ENCODE measurements at regions not wholly inside any gene's neighbourhood (a gene's known extent, or its start where the extent isn't known, plus 50 kb on each side); places are given as distances from the start of the nearest gene placed in this dataset.

DNA sequence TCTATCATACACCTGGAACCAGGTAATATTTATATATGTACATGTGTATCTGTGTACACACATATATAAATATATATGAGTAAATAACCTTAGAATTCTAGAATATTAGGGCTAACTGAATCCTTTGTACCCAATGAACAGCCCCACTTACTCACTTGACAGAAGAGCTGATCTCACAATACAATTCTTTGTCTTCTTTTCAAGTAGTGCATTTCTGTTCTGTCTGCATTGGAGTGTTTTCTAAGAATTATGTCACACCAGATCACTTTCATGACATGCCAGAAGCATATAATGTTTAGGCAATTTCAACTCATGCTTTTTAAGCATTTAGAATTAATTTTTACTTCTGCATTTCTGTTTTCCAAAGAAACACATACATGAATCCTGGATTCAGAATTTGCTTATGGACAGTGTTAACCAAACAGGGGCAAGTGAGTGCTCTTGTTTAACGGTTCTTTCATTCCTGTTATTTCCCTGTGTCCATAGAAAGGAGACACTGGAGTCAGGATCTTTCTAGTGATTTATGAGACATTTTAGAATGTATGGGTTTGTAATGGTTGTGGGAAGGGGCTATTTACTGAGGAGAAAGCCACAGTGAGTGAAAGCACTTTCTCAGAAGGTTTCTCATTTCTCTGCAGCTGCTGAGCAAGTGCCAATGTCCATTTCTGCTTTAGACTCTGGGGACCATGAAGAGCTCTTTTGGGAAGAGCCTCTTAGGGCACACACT, 123.2 kb downstream of the RMI1 start:
- Mint-ChIP-seq H3K9me3 (no peaks in the 10 kb centered on the region), H3K27ac (no peak overlapping the region), H3K4me1 (peaks cover 14% of the 10 kb centered on the region), H3K4me3 (no peak overlapping the region), H3K36me3 (ENCODE audit: low read depth) (no peaks in the 10 kb centered on the region), H3K27me3 (peaks cover 34% of the 10 kb centered on the region)
- no peak for DNase-seq
- intact Hi-C loops (cut with micrococcal nuclease) = no loop called here

DNA sequence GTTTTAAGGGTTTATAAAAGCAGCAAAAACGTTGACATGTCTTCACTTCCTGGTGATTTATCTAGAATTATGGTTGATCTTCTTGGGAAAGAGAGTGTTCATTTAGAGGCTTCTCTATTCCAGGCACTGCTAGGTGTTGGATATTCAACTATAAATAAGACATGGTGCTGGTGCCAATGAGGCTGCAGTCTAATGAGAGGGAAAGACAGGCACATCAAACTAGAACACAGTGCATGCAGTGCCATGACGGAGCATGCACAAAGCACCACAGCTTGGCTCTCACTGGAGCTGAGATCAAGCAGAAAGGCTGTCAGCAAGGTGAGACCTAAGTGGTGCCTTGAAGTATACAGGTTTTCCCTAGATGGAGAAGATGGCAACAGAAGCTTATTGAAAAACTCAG, 126.5 kb downstream of the RMI1 start:
- intact Hi-C loops (cut with micrococcal nuclease) = no loop called here
- no peaks in the 10 kb centered on the region for H3K9me3 Mint-ChIP-seq
- H3K36me3 Mint-ChIP-seq (ENCODE audit: low read depth) = no peaks in the 10 kb centered on the region
- H3K4me3 Mint-ChIP-seq = no peak overlapping the region
- H3K27me3 Mint-ChIP-seq = peaks cover 28% of the 10 kb centered on the region
- peaks cover 14% of the 10 kb centered on the region for H3K4me1 Mint-ChIP-seq
- no peak for DNase-seq
- no peak overlapping the region for H3K27ac Mint-ChIP-seq

DNA sequence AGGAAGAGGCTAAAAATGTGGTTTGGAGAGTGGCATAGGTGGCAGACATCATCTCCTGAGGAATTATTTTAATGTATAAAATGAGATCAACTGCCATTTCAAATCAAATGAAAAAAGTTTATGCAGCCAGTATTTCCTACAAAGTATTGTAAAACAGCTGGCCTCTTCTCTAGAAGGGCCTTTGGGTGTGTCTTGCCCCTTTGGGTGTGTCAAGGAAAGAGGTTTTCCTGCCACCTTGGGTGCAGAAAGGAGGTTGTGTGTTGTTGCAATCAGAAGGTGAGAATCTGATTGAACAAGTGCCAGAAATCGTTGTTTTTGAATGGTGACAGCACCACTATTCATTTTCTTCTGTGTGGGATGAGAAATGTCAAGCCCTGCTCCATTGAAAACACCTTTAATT, 127.4 kb downstream of the RMI1 start:
- peaks cover 4% of the 10 kb centered on the region for H3K9me3 Mint-ChIP-seq
- peaks cover 25% of the 10 kb centered on the region for H3K27me3 Mint-ChIP-seq
- H3K36me3 Mint-ChIP-seq (ENCODE audit: low read depth) = no peaks in the 10 kb centered on the region
- DNase-seq = no peak
- peaks cover 14% of the 10 kb centered on the region for H3K4me1 Mint-ChIP-seq
- no peak overlapping the region for H3K27ac Mint-ChIP-seq
- intact Hi-C loops (cut with micrococcal nuclease) = no loop called here
- H3K4me3 Mint-ChIP-seq = no peak overlapping the region

DNA sequence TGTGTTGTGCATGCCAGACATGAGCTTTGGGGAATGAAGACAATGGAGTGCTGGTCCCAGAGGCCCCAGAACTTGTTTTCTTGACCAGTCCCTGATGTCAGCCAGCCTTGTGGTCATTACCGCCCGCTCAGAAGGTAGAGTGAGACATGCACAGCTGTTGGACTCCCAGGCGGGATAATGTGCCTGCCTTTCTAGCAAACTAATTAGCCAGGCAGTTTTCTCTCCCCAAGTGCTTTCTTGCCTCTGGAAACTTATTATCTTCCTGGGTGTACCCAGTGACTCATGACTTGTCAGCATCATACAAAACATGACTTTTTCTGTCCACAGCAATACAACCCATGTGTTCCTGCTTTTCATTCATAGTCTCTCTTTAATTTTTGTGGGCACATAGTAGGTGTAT, 131.1 kb downstream of the RMI1 start:
- no peak for DNase-seq
- H3K27me3 Mint-ChIP-seq = peaks cover 39% of the 10 kb centered on the region
- H3K9me3 Mint-ChIP-seq = peaks cover 12% of the 10 kb centered on the region
- H3K4me3 Mint-ChIP-seq = no peak overlapping the region
- H3K27ac Mint-ChIP-seq = no peak overlapping the region
- H3K36me3 Mint-ChIP-seq (ENCODE audit: low read depth) = no peaks in the 10 kb centered on the region
- H3K4me1 Mint-ChIP-seq = peaks cover 14% of the 10 kb centered on the region
- intact Hi-C loops (cut with micrococcal nuclease) = no loop called here

DNA sequence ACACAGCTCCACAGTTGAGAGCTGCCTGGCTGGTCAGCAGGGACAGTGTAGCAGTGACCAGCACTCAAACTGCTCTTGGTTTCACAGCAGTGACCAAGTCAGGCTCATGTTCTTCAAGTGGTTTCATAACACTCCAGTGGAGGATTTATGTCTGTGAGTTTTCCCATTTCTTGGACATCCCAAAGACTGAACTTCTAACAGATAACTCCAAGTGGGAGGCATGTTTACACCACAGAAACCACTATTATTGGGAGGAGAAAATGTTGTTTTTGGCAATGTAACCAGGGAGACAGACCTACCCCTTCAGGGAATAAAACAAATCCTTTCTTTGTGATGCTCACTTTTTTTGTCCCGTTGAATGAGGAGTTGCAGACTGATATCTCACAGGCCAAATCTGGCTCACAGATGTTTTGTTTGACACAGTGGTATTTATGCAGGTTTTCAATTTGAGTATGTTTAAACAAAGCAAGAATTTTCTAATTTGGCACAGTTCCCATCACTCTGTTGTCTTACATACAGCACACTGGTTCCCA, 141.5 kb downstream of the RMI1 start:
- peaks cover 17% of the 10 kb centered on the region for H3K27me3 Mint-ChIP-seq
- DNase-seq = peak; percentile 27
- no peak overlapping the region for H3K27ac Mint-ChIP-seq
- intact Hi-C loops (cut with micrococcal nuclease) = no loop called here
- H3K4me1 Mint-ChIP-seq = no peaks in the 10 kb centered on the region
- peaks cover 6% of the 10 kb centered on the region for H3K9me3 Mint-ChIP-seq
- no peaks in the 10 kb centered on the region for H3K36me3 Mint-ChIP-seq (ENCODE audit: low read depth)
- no peak overlapping the region for H3K4me3 Mint-ChIP-seq

DNA sequence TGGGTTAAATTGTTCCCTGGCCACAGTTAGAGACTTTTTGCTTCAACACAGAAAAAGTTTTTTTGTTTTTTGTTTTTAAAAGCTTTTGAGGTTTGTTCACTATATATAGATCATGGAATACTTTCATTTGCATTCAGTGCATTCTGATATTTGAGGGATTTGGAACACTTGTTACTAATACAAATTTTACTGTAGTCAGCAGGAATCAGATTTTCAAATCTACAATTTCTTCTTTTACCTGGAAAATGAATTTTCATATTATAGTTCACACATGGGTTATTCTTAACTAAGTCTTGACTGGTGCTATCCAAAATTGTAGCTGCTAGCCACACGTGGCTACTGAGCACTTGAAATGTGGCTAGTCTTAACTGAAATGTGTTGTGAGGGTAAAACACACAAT, 142.0 kb downstream of the RMI1 start:
- Mint-ChIP-seq H3K27ac (no peak overlapping the region), H3K9me3 (peaks cover 1% of the 10 kb centered on the region), H3K27me3 (peaks cover 12% of the 10 kb centered on the region), H3K4me3 (no peak overlapping the region), H3K4me1 (no peaks in the 10 kb centered on the region), H3K36me3 (ENCODE audit: low read depth) (no peaks in the 10 kb centered on the region)
- intact Hi-C loops (cut with micrococcal nuclease) = no loop called here
- no peak for DNase-seq

DNA sequence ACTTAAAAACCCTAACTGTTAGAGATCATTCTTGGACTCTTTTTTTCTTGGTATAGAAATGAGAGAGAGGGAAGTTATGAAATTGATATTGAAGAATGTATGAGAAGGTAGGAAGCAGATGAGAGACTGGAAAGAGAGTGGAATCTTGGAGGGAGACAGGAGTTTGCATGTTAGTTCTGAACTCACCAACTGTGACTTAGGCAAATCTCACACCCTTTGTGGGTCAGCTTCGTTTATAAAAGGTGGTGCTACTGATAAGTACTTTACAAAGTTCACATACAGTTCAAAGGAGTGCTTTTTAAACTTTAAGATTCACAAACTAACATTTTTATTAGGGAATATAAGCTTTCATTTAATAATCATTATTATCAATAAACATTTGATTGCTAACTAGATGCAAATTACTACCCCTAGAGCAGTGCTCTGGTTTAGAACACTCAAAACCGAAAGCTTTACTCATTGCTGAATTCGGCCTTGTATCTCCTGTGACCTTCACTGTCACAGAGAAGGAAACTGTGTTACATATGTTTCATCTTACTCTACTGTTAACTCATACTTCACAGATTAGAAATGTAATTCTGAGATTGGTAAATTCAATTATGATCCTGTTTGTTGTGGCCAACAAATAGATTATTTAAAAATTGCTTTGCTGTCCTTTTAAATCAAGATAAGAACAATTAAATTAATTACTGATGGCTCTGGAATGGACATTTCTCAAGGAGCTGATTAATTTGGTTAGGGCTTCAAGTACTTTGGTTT, 143.2 kb downstream of the RMI1 start:
- no peaks in the 10 kb centered on the region for H3K4me1 Mint-ChIP-seq
- H3K4me3 Mint-ChIP-seq = no peak overlapping the region
- intact Hi-C loops (cut with micrococcal nuclease) = no loop called here
- no peak overlapping the region for H3K27ac Mint-ChIP-seq
- peaks cover 13% of the 10 kb centered on the region for H3K27me3 Mint-ChIP-seq
- DNase-seq = no peak
- no peaks in the 10 kb centered on the region for H3K9me3 Mint-ChIP-seq
- no peaks in the 10 kb centered on the region for H3K36me3 Mint-ChIP-seq (ENCODE audit: low read depth)

DNA sequence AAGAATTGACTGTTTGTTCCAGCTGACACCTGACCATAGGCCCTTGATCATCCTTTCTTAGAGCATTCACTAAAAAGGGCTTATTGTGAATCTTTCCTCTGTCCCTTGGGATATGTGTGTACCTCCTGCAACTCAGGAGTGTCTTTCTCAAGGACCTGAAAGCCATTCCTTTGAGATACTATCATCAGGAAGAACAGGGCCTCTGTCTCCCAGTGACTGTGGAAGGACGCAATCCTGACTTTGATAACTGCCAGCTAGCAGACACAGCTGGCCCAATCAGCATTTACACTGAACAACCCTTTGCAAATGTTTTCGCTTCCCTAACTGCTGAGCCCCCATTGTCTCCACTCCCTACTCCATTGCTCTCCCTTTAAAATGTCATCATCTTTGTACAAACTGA, 144.4 kb downstream of the RMI1 start:
- Mint-ChIP-seq H3K4me1 (no peaks in the 10 kb centered on the region), H3K36me3 (ENCODE audit: low read depth) (no peaks in the 10 kb centered on the region), H3K9me3 (no peaks in the 10 kb centered on the region), H3K27me3 (peaks cover 10% of the 10 kb centered on the region), H3K27ac (no peak overlapping the region), H3K4me3 (no peak overlapping the region)
- intact Hi-C loops (cut with micrococcal nuclease) = no loop called here
- no peak for DNase-seq

DNA sequence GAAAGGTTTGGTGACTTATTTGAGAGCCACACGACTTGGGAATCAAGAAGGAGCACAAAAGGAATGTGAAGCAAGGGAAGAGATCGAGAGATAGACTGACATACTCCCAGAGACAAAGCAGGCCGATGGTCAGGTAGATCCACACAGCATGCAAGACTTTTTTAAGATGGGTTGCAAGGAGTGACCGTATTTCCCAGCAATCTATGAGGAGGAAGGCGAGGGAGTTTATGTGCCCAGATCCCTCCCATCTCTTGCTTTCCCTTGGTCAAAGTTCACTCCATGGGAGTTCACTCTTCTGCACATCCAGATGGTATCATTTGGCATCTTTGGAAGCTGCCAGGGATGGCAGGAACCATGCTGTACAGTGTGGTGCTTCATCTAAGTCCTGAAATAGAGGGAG, 148.9 kb downstream of the RMI1 start:
- H3K27me3 Mint-ChIP-seq = peaks cover 14% of the 10 kb centered on the region
- intact Hi-C loops (cut with micrococcal nuclease) = no loop called here
- no peaks in the 10 kb centered on the region for H3K4me1 Mint-ChIP-seq
- no peak overlapping the region for H3K4me3 Mint-ChIP-seq
- no peak overlapping the region for H3K27ac Mint-ChIP-seq
- H3K9me3 Mint-ChIP-seq = no peaks in the 10 kb centered on the region
- no peak for DNase-seq
- H3K36me3 Mint-ChIP-seq (ENCODE audit: low read depth) = no peaks in the 10 kb centered on the region

DNA sequence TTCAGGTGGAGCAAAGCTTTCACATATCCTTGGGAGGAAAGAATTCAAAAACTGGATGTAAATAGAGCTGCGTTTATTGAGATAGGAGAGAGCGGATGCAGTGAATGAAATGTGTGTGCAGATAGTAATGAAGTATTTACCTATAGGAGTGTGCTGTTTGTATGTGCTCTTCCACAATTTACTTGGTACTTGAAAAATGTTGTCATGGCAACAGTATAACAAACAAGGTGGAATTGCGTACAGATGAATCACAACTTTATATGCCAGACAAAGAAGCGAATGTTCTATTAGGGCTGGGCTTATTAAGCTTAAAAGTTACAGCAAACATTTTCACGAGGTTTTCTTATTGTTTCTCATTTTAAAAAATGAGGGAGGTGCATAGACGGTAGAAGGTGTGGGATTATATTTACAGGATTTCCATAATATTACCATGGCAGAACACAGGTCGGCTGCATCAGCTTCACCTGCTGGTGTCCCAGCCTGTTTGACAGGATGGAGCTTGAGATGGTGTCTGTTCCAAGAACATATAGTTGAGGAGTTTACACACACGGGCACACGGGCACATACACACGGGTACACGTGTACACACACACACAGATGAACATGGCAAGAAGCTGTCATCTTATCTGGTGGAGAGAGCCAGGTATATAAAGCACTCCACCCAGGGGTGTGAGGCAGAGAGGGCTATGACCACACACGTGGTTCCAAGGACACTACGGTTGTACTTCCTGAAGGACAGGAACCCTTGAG, 155.7 kb downstream of the RMI1 start:
- Mint-ChIP-seq H3K4me1 (peaks cover 7% of the 10 kb centered on the region), H3K36me3 (ENCODE audit: low read depth) (no peaks in the 10 kb centered on the region), H3K27me3 (peaks cover 43% of the 10 kb centered on the region), H3K9me3 (no peaks in the 10 kb centered on the region), H3K27ac (no peak overlapping the region), H3K4me3 (no peak overlapping the region)
- peak; percentile 40 for DNase-seq
- intact Hi-C loops (cut with micrococcal nuclease) = no loop called here

DNA sequence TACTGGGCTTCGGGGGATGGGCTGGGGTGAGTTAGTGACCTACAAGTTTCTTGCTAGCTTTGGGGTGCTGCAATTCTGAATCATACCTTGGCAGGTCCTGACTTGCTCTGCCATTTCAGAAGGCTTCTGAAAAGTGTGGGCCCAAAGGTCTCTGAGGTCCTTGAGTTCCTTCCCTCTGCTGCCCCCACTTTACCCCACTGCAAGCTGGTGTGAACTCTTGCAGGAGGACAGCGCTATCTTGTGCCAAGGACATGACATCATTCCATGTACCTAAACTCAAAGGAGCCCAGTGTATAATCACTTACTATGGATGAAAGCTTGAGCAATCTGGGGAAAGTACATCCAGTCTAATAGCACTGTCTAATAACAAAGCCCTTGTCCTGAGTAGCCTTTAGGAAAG, 157.4 kb downstream of the RMI1 start:
- Mint-ChIP-seq H3K4me1 (peaks cover 7% of the 10 kb centered on the region), H3K9me3 (no peaks in the 10 kb centered on the region), H3K27me3 (peaks cover 51% of the 10 kb centered on the region), H3K4me3 (no peak overlapping the region), H3K27ac (no peak overlapping the region), H3K36me3 (ENCODE audit: low read depth) (no peaks in the 10 kb centered on the region)
- intact Hi-C loops (cut with micrococcal nuclease) = no loop called here
- DNase-seq = peak; percentile 40

DNA sequence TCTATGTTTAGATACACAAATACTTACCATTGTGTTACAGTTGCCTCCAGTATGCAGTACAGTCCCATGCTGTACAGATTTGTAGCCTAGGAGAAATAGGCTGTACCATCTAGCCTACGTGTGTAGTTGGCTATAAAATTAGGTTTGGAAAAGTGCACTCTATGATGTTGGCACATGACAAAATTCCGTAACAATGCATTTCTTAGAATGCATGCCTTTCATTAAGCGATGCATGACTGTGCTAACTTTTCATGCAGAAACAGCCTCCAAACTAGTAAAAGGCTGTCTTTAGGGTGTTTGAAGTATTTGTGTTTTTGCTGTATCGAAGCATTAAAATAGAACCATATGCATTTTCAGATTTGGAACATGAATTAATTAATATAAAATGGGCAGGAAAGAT, 157.9 kb downstream of the RMI1 start:
- intact Hi-C loops (cut with micrococcal nuclease) = no loop called here
- Mint-ChIP-seq H3K9me3 (no peaks in the 10 kb centered on the region), H3K27me3 (peaks cover 54% of the 10 kb centered on the region), H3K4me3 (no peak overlapping the region), H3K4me1 (peaks cover 7% of the 10 kb centered on the region), H3K27ac (no peak overlapping the region), H3K36me3 (ENCODE audit: low read depth) (no peaks in the 10 kb centered on the region)
- no peak for DNase-seq

DNA sequence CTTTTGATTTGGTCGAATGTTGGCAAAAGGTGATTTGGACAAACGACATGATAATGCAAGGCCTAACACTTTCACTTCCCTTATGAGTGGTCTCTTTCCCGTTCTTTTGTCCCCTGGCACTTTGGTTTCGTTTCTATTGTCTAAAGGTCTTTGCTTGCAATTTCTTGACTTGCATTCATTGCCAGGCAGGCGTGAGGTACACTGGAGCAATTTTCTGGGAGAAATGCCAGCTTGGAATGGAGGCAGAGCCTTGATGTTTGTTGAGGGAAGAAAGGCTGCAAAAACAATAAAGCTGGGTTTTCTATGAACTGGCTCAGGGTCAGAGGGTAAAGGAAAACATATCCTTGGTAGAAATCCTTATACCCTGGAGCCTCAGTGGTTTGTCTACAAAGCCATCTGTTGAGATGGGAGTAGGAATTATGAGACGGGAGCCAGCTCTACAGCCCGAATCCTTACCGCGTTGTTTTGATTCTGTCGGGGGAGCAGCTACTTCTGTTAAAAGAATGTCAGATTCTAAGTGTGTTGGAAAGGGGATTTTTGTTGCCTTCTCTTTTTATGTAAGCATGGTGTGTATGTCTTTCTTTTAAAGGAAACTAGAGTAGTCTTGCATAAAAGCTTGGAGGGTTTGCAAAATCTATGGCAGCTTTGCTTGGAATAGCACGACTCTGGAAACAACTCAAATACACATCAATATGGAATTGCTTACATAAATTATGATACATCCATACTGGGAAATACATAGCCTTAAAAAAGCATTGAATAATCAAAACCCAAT, 158.9 kb downstream of the RMI1 start:
- intact Hi-C loops (cut with micrococcal nuclease) = loop anchor here (10.0 kb wide), 1 partner anchor 155 kb away; the partner anchor contains the start of genes HNRNPK and RMI1
- H3K36me3 Mint-ChIP-seq (ENCODE audit: low read depth) = no peaks in the 10 kb centered on the region
- H3K27me3 Mint-ChIP-seq = peaks cover 53% of the 10 kb centered on the region
- DNase-seq = peak; percentile 43
- no peak overlapping the region for H3K27ac Mint-ChIP-seq
- H3K4me3 Mint-ChIP-seq = peak overlapping the region; percentile 86
- no peaks in the 10 kb centered on the region for H3K9me3 Mint-ChIP-seq
- H3K4me1 Mint-ChIP-seq = peaks cover 7% of the 10 kb centered on the region

Measured in activated CD4-positive, alpha-beta T cell treated with anti-CD3 and anti-CD28 coated beads, Interleukin-2, amount 10 ng/mL, durations not matched to agents 24 days and 14 days (primary cell).